Nephron progenitor cell (in vitro differentiated cells): ENCODE measurements at regions not wholly inside any gene's neighbourhood (a gene's known extent, or its start where the extent isn't known, plus 50 kb on each side); places are given as distances from the start of the nearest gene placed in this dataset.

ENCODE experiments used
- DNase-seq: peaks from one replicate; pipeline ENCODE4 v3.0.0; 2021
- H3K27ac Mint-ChIP-seq: 2 replicates; pipeline ENCODE4 v1.8.0; 2021; ENCODE audit warnings: mild to moderate bottlenecking, moderate library complexity, mixed read lengths
- H3K27me3 Mint-ChIP-seq: 2 replicates; pipeline ENCODE4 v1.8.0; 2021; ENCODE audit warnings: mild to moderate bottlenecking, low read depth, mixed read lengths; ENCODE audit not compliant: poor library complexity
- H3K36me3 Mint-ChIP-seq: 2 replicates; pipeline ENCODE4 v1.8.0; 2021; ENCODE audit warnings: low read depth, mixed read lengths
- H3K4me1 Mint-ChIP-seq: 2 replicates; pipeline ENCODE4 v1.8.0; 2021; ENCODE audit warnings: mixed read lengths
- H3K4me3 Mint-ChIP-seq: 2 replicates; pipeline ENCODE4 v1.8.0; 2021; ENCODE audit warnings: mild to moderate bottlenecking, moderate library complexity, mixed read lengths
- H3K9me3 Mint-ChIP-seq: 2 replicates; pipeline ENCODE4 v1.8.0; 2021; ENCODE audit warnings: mild to moderate bottlenecking, moderate library complexity, mixed read lengths
- CTCF ChIP-seq: fragments of 200-600 bp; sonication (generic); IDR thresholded peaks from 2 replicates; pipeline ENCODE4 v1.5.0; 2021; ENCODE audit warnings: antibody characterized with exemption

- no peaks in the 10 kb centered on the region for H3K36me3 Mint-ChIP-seq
- no peak for DNase-seq
- no peak overlapping the region for H3K27ac Mint-ChIP-seq
- peaks cover 4% of the 10 kb centered on the region for H3K9me3 Mint-ChIP-seq
- no peak for TF ChIP-seq CTCF
- no peak overlapping the region for H3K4me3 Mint-ChIP-seq
- no peaks in the 10 kb centered on the region for H3K4me1 Mint-ChIP-seq
- H3K27me3 Mint-ChIP-seq = no peaks in the 10 kb centered on the region
Observed at GRCh38 chrX:1894740-1895139, 279.9 kb downstream of the ASMT start.

GRCh38 chrX:1895583-1895982 lies 280.7 kb downstream of the ASMT start:
- no peak for TF ChIP-seq CTCF
- H3K4me1 Mint-ChIP-seq = no peaks in the 10 kb centered on the region

GRCh38 chrX:1899841-1900240 lies 285.0 kb downstream of the ASMT start:
- no peak overlapping the region for H3K27ac Mint-ChIP-seq
- no peak for DNase-seq
- H3K27me3 Mint-ChIP-seq = peaks cover 7% of the 10 kb centered on the region

More at GRCh38 chrX:1895583-1895982, 280.7 kb downstream of the ASMT start:
- H3K9me3 Mint-ChIP-seq = peaks cover 4% of the 10 kb centered on the region
- no peaks in the 10 kb centered on the region for H3K27me3 Mint-ChIP-seq
- H3K27ac Mint-ChIP-seq = no peak overlapping the region
- no peak overlapping the region for H3K4me3 Mint-ChIP-seq
- no peaks in the 10 kb centered on the region for H3K36me3 Mint-ChIP-seq
- no peak for DNase-seq

GRCh38 chrX:1902901-1903235 lies 288.0 kb downstream of the ASMT start:
- Mint-ChIP-seq H3K27ac (no peak overlapping the region), H3K9me3 (no peaks in the 10 kb centered on the region), H3K4me1 (no peaks in the 10 kb centered on the region), H3K36me3 (no peaks in the 10 kb centered on the region), H3K27me3 (peaks cover 11% of the 10 kb centered on the region), H3K4me3 (no peak overlapping the region)
- DNase-seq = no peak
- no peak for TF ChIP-seq CTCF

More at GRCh38 chrX:1899841-1900240, 285.0 kb downstream of the ASMT start:
- no peak overlapping the region for H3K4me3 Mint-ChIP-seq
- H3K36me3 Mint-ChIP-seq = no peaks in the 10 kb centered on the region
- no peaks in the 10 kb centered on the region for H3K4me1 Mint-ChIP-seq
- no peaks in the 10 kb centered on the region for H3K9me3 Mint-ChIP-seq
- no peak for TF ChIP-seq CTCF

GRCh38 chrX:1903236-1903935 lies 288.5 kb downstream of the ASMT start:
- Mint-ChIP-seq H3K27ac (no peak overlapping the region), H3K36me3 (no peaks in the 10 kb centered on the region), H3K27me3 (peaks cover 14% of the 10 kb centered on the region), H3K4me1 (no peaks in the 10 kb centered on the region), H3K9me3 (no peaks in the 10 kb centered on the region), H3K4me3 (no peak overlapping the region)
- no peak for DNase-seq
- TF ChIP-seq CTCF = no peak

- Mint-ChIP-seq H3K27me3 (peaks cover 20% of the 10 kb centered on the region), H3K4me3 (no peak overlapping the region), H3K36me3 (no peaks in the 10 kb centered on the region), H3K27ac (no peak overlapping the region), H3K4me1 (no peaks in the 10 kb centered on the region), H3K9me3 (no peaks in the 10 kb centered on the region)
- DNase-seq = no peak
- no peak for TF ChIP-seq CTCF
Observed at GRCh38 chrX:1904663-1905218, 289.9 kb downstream of the ASMT start.
